ENCODE measurements at regions not wholly inside any gene's neighbourhood (a gene's known extent, or its start where the extent isn't known, plus 50 kb on each side); places are given as distances from the start of the nearest gene placed in this dataset.

- Histone ChIP-seq H3K9ac (ENCODE audit: insufficient read depth, low read length, poor library complexity, severe bottlenecking) (no peak overlapping the region), H3K27me3 (ENCODE audit: control insufficient read depth in 2 of 2, insufficient read depth in 2 of 2, low read length in 2 of 2) (no peaks in the 10 kb centered on the region), H3K4me1 (ENCODE audit: control insufficient read depth in 1 of 2, insufficient read depth in 2 of 2, low read length in 2 of 2) (no peaks in the 10 kb centered on the region), H3K4me2 (replicated peaks; ENCODE audit: extremely low read depth, low read length, poor library complexity, severe bottlenecking) (no peak overlapping the region), H4K20me1 (ENCODE audit: insufficient read depth, low read length) (no peaks in the 10 kb centered on the region), H3K79me2 (ENCODE audit: insufficient read depth, low read length) (no peaks in the 10 kb centered on the region), H2AFZ (ENCODE audit: insufficient read depth, low read depth, low read length, poor library complexity, severe bottlenecking) (no peak overlapping the region), H3K27ac (ENCODE audit: low read depth in 1 of 2, low read length in 2 of 2) (no peak overlapping the region), H3K9me3 (replicated peaks in 1 of 2; ENCODE audit: control insufficient read depth in 1 of 2, insufficient read depth in 1 of 2, low read length in 2 of 2) (no peaks in the 10 kb centered on the region), H3K4me3 (replicated peaks in 1 of 3; ENCODE audit: low read depth in 2 of 3, low read length in 3 of 3) (no peak overlapping the region), H3K36me3 (replicated peaks in 1 of 2; ENCODE audit: control insufficient read depth in 1 of 2, insufficient read depth in 2 of 2, low read length in 2 of 2) (no peaks in the 10 kb centered on the region)
- H3K27me3 Mint-ChIP-seq (ENCODE audit: low read depth in 3 of 3) = peaks cover 0 to 2% (median 0%) of the 10 kb centered on the region in 3 donors
- H3K9me3 Mint-ChIP-seq = peaks cover 0 to 17% (median 6%) of the 10 kb centered on the region in 7 donors
- no peak for TF ChIP-seq CTCF (IDR thresholded peaks at IDR 0.05)
- no peak overlapping the region for H3K4me3 Mint-ChIP-seq
- intact Hi-C loops (cut with micrococcal nuclease) = loop anchor here in 1 of 2 donors (5.0 kb wide), 1 partner anchor 709 kb away; no protein-coding TSS in a partner anchor
- no peaks in the 10 kb centered on the region for H3K36me3 Mint-ChIP-seq
- no peak for DNase-seq
- H3K4me1 Mint-ChIP-seq = peaks cover 1% of the 10 kb centered on the region
- H3K27ac Mint-ChIP-seq = no peak overlapping the region
Measured at GRCh38 chr1:88080875-88081274, 603.2 kb upstream of the PKN2 start.

- H3K9ac ChIP-seq (ENCODE audit: insufficient read depth, low read length, poor library complexity, severe bottlenecking) = no peak overlapping the region
- no peaks in the 10 kb centered on the region for H3K36me3 ChIP-seq (replicated peaks in 1 of 2; ENCODE audit: control insufficient read depth in 1 of 2, insufficient read depth in 2 of 2, low read length in 2 of 2)
- no peaks in the 10 kb centered on the region for H3K27me3 ChIP-seq (ENCODE audit: control insufficient read depth in 2 of 2, insufficient read depth in 2 of 2, low read length in 2 of 2)
- 94% methylated on average over 6 of the region's 8 CpGs for WGBS (ENCODE audit: insufficient coverage)
- no peaks in the 10 kb centered on the region for H3K4me1 ChIP-seq (ENCODE audit: control insufficient read depth in 1 of 2, insufficient read depth in 2 of 2, low read length in 2 of 2)
- no peaks in the 10 kb centered on the region for H3K79me2 ChIP-seq (ENCODE audit: insufficient read depth, low read length)
- Mint-ChIP-seq H3K27ac (no peak overlapping the region), H3K27me3 (ENCODE audit: low read depth in 3 of 3) (peaks cover 0 to 3% (median 0%) of the 10 kb centered on the region in 3 donors), H3K36me3 (no peaks in the 10 kb centered on the region), H3K4me3 (no peak overlapping the region), H3K4me1 (no peaks in the 10 kb centered on the region), H3K9me3 (peaks cover 12 to 28% (median 18%) of the 10 kb centered on the region in 7 donors)
- no peak overlapping the region for H3K4me3 ChIP-seq (replicated peaks in 1 of 3; ENCODE audit: low read depth in 2 of 3, low read length in 3 of 3)
- no peak for DNase-seq
- no peak overlapping the region for H3K27ac ChIP-seq (ENCODE audit: low read depth in 1 of 2, low read length in 2 of 2)
- TF ChIP-seq CTCF (IDR thresholded peaks at IDR 0.05) = no peak
- intact Hi-C loops (cut with micrococcal nuclease) = no loop called here
- H3K9me3 ChIP-seq (replicated peaks in 1 of 2; ENCODE audit: control insufficient read depth in 1 of 2, insufficient read depth in 1 of 2, low read length in 2 of 2) = peaks cover 0 to 14% of the 10 kb centered on the region in 2 donors
- H4K20me1 ChIP-seq (ENCODE audit: insufficient read depth, low read length) = no peaks in the 10 kb centered on the region
- no peak overlapping the region for H2AFZ ChIP-seq (ENCODE audit: insufficient read depth, low read depth, low read length, poor library complexity, severe bottlenecking)
- H3K4me2 ChIP-seq (replicated peaks; ENCODE audit: extremely low read depth, low read length, poor library complexity, severe bottlenecking) = no peak overlapping the region
Measured at GRCh38 chr1:88088481-88088880, 595.6 kb upstream of the PKN2 start.

All from CD14-positive monocyte (primary cell).